C4-2B (cell line): ENCODE measurements at regions not wholly inside any gene's neighbourhood (a gene's known extent, or its start where the extent isn't known, plus 50 kb on each side); places are given as distances from the start of the nearest gene placed in this dataset.

ENCODE experiments used
- ZFX ChIP-seq: fragments of 450-650 bp; IDR thresholded peaks from 2 replicates; pipeline ENCODE4 v1.6.1; 2017
- TF ChIP-seq, protein P1 (sequence below): fragments of 450-650 bp; conservative IDR thresholded peaks from 2 replicates; pipeline ENCODE4 v1.5.1; 2017; ENCODE audit warnings: mild to moderate bottlenecking

- TF ChIP-seq, protein P1, sequence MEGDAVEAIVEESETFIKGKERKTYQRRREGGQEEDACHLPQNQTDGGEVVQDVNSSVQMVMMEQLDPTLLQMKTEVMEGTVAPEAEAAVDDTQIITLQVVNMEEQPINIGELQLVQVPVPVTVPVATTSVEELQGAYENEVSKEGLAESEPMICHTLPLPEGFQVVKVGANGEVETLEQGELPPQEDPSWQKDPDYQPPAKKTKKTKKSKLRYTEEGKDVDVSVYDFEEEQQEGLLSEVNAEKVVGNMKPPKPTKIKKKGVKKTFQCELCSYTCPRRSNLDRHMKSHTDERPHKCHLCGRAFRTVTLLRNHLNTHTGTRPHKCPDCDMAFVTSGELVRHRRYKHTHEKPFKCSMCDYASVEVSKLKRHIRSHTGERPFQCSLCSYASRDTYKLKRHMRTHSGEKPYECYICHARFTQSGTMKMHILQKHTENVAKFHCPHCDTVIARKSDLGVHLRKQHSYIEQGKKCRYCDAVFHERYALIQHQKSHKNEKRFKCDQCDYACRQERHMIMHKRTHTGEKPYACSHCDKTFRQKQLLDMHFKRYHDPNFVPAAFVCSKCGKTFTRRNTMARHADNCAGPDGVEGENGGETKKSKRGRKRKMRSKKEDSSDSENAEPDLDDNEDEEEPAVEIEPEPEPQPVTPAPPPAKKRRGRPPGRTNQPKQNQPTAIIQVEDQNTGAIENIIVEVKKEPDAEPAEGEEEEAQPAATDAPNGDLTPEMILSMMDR = no peak
- TF ChIP-seq ZFX = no peak
Observed at GRCh38 chrX:39398215-39398962, 597.1 kb downstream of the MID1IP1 start.
